ENCODE measurements at regions not wholly inside any gene's neighbourhood (a gene's known extent, or its start where the extent isn't known, plus 50 kb on each side); places are given as distances from the start of the nearest gene placed in this dataset.

DNA sequence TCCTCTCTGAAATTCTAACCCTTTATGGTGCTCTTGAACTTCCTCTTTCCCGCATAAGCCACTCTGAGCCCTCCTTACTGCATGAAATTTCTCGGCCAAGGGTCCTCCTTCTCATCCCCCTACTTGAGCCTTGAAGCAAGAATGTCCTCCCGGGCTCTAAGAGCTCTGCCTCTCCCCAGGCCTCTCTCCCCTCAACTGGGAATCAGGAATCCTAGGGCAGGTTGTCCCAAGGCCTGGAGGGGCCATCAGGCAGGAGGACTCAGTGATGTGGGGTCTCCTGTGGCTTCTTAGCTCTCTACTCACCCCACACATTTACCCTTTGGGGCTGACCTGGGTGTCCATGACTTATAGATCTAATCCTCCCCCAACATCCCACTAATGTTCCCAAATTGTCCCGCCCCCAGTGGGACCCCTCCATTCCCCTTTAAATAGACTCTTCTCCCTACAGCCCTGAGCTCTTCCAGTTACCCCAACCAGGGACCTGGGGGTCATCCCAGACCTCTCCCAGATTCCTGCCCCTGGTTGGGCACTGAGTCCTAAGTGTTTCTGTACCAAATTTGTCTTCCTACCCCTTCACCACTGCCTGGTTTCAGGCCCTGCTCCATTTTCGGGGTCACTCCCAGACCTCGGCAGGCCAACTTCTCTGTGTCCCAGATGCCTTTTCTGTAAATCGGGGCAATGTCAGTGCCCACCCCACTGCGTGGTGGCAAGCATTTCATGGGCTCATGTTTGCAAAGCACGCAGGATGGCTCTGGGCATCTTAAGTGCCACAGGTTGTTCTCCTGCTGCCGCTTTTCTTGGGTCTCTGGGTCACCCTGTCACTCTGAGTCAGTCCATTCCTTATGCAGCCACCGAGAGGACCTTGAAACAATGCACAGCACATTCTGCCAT lies 171.2 kb downstream of the ASB1 start:
- TF ChIP-seq, protein P1, sequence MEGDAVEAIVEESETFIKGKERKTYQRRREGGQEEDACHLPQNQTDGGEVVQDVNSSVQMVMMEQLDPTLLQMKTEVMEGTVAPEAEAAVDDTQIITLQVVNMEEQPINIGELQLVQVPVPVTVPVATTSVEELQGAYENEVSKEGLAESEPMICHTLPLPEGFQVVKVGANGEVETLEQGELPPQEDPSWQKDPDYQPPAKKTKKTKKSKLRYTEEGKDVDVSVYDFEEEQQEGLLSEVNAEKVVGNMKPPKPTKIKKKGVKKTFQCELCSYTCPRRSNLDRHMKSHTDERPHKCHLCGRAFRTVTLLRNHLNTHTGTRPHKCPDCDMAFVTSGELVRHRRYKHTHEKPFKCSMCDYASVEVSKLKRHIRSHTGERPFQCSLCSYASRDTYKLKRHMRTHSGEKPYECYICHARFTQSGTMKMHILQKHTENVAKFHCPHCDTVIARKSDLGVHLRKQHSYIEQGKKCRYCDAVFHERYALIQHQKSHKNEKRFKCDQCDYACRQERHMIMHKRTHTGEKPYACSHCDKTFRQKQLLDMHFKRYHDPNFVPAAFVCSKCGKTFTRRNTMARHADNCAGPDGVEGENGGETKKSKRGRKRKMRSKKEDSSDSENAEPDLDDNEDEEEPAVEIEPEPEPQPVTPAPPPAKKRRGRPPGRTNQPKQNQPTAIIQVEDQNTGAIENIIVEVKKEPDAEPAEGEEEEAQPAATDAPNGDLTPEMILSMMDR (IDR thresholded peaks at IDR 0.05), result no peak
- TF ChIP-seq POLR2A (IDR thresholded peaks at IDR 0.05), result no peak
